ENCODE measurements at regions not wholly inside any gene's neighbourhood (a gene's known extent, or its start where the extent isn't known, plus 50 kb on each side); places are given as distances from the start of the nearest gene placed in this dataset.

GRCh38 chr2:18317017-18317416, 243.4 kb downstream of the RDH14 start:
- TF ChIP-seq POLR2A (IDR thresholded peaks at IDR 0.05) (no peak), CTCF (IDR thresholded peaks at IDR 0.05) (no peak)
